ENCODE measurements at regions not wholly inside any gene's neighbourhood (a gene's known extent, or its start where the extent isn't known, plus 50 kb on each side); places are given as distances from the start of the nearest gene placed in this dataset.

DNA sequence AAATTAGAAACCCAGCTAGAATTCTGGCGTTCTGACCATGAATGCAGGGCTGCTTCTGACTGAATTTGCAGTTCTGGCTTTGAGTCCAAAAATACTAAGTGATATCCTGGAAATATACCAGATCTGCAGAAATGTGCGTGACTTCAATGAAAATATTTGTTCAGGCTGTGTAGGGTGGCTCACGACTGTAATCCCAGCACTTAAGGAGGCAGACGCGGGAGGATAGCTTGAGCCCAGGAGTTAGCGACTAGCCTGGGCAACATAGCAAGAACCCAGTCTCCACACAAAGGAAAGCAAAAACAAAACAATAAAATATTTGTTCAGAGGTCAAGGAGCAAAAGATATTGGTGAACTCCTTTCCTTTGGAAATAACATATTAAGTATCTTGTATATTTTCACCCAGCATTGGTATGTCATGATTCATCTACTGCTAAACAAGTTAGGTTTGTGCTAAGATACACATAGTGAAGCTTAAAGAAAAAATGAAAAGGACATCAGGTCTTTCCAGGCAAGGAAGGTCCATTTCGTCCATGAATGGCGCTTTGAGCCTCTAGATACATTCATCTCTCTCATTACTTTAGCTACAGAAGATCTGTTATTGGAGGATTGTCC, 239.2 kb downstream of the CMPK2 start:
- no peak for DNase-seq (ENCODE audit: low spot score)

DNA sequence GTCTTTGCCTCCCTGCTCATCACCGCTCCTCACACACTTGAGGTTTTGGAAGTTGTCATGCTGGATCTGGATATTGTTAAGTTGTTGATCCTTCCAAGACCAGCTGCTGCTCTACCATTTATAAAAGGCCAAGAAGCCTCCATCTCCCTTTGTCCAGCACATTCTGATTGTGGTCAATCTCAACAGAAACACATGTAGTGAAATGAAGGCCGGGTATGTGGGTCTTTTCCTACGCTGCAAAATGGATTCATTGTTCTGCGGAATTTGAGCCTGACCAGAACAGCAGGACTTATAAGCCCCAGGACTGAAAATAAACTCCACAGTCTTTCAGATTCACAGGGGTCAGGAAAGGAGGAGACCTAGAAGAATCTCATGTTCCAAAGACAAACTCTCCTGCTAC, 238.4 kb downstream of the CMPK2 start:
- no peak for DNase-seq (ENCODE audit: low spot score)

DNA sequence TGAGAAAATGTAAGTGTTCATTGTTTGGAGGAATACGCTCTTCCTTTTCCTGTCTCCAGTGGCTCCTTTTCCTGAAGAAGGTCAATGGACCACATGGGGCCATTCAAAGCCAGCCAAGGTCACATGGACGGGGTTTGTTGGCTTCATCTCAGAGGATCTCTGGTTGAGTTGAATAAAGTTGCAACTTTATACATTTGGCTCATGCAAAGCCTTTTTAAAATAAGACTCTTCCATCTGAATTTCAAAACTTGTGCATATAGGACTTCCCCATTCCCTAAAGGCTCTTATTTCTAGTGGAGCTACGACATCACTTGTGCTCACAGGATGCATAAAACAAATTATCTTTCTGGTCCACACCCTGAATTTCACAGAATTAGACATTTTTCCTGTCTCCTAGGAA, 235.5 kb downstream of the CMPK2 start:
- DNase-seq (ENCODE audit: low spot score), result no peak

DNA sequence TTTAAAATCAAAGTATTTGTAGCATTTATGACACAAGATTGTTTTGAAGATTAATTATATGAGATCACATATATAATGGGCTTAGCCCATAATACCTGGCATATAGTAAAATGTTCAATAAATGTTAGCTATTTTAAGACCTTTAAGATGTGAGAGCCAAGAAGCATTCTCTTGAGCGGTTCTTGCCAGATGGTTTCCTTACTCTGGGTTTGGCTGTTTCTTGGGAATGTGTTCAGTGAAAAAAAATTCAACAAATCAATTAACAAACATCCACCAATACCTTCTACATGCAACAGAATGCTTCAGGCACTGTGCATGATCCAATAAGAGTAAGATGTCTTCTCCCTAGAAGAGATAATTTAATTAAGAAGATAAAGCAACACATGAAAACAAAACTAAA, 230.4 kb downstream of the CMPK2 start:
- DNase-seq (ENCODE audit: low spot score), result no peak

DNA sequence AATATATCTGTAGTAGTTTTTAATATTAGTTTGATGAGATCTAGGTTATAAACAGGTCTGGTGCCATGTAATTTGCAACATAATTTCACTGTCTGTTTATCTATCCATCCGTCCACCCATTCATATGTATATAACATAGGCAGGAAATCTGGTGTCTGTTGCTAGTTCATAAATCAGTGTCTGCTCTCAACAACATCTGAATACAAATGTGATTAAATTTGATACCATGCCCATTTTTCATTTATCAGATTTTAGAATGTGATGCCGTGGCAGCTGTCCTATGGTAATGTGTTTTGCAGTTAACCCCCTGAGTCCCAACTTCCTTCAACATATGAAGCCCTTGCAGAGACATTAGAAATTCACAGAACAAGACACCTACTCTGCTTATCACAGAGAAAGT, 228.4 kb downstream of the CMPK2 start:
- DNase-seq (ENCODE audit: low spot score), result no peak

DNA sequence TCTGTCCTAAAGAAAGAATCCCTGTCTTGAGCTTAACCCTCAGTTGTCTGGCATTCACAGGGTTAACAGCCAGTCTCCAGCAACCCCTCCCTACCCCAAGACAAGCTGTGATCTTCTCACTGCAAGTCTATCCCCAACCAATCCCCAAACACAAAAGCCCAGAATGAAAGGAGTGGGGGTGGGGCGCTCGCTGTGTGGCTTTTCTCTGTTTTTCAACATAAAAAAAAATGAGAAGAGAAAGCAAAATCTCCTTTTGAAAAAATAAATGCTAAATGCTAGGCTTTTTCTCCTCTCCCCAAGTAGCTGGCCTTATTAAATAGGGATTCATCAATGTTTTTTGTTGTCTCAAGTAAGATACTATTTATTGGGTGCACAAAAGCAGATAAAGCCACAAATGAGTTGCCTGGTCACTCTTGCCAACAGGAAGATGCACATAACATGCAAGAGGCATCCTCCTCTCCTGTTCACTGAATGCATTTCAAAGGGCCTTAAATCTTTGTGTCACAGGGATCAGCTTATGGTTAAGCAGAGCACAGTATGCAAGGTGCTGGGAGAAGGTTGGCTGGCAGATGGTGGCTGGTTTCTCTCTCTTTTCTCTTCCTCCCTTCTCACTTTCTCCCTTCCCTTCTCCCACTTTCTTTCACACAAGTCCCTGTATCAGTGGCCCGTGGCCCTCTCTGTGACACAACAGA, 225.6 kb downstream of the CMPK2 start:
- no peak for DNase-seq (ENCODE audit: low spot score)

DNA sequence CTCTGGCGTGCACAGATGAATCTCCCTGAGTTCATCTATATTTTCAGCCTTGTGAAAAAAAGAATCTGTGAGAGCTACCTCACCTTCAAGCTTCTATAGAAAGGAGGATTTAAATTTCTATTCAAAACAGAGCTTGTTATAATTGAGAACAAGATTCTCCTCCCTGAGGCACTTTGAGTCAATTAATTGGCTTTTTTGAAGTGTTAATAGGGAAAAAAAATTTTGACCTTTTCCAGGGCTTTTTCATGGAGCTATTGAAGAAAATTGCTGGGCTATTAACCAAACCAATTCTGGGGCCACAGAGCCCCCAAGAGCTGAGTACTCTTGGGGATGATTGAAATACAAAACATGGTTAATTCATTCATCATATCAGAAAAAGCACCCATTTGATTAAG, 225.1 kb downstream of the CMPK2 start:
- no peak for DNase-seq (ENCODE audit: low spot score)

DNA sequence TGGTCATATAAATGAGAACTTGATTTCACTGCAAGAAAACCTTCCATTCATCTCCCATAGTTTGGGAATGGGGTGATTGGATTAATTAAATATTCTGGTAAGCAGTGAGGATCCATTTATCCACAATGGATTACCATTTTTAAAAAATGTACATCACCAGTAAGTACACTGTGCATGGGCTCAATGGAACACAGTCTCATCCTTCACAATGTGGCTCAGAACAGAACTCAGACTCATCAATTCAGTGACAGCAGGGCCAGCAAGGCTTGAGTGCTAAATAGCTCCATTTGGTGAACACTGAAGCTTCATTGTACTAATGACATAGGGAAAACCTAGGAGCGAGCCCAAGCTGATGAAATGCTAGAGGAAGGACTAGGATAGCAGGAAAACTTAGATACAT, 223.8 kb downstream of the CMPK2 start:
- no peak for DNase-seq (ENCODE audit: low spot score)

DNA sequence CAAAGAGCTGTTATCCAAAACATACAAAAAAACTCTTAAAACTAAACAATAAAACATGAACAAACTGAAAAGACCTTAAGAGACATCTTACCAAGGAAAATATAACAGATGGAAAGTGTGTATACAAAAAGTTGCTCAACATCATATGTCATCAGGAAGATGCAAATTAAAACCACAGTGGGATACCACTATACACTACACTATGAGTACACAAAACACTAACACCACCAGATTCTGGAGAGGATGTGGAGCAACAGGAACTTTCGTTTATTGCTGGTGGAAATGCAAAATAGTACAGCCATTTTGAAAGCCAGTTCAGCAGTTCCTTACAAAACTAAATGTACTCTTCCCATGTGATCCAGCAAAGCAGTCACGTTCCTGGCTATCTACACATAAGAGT, 221.4 kb downstream of the CMPK2 start:
- no peak for DNase-seq (ENCODE audit: low spot score)

DNA sequence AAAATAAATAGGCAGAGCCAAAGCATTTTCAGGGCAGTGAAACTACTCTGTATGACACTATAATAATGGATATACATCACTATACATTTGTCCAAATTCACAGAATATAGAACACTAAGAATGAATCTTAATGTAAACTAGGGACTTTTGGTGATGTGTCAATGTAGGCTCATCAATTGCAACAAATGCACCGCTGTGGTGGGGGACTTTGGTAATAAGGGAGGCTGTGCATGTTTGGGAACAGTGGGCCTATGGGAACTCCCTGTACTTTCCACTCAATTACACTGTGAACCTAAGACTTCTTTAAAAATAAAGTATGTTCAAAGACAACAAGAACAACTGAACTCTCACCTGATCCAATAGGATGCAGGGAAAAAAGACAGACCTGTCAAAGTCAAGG, 220.7 kb downstream of the CMPK2 start:
- no peak for DNase-seq (ENCODE audit: low spot score)

DNA sequence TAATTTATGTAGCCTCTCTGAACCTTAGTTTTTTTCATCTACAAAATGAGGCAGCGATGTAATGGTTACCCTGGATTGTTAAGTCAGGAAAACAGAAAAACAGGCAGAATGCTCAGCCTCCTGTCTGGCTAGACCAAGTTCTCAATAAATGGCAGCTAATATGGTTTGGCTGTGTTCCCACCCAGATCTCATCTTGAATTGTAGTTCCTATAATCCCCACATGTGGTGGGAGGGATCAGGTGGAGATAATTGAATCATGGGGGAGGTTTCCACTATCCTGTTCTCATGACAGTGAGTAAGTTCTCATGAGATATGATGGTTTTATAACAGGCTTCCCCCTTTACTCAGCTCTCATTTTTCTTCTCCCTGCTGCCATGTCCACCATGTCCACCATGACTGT, 220.0 kb downstream of the CMPK2 start:
- DNase-seq (ENCODE audit: low spot score), result no peak

DNA sequence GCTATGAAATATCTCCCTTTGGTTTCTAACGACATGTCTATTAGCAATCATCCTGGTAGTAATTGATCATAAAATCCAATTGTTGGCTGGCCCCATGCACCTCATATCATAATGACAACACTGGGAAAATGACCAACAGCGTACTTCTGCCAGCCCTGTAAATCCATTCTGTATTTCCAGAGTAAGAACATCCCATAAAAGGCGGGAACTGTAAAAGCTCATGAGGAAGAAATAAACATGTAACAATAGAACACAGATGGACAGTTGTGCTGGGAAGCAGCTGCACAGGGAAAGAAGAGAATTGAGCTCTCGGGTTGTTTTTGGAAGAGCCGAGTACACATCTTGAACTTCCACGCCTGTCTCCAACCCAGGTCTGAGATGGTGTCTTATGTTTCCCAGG, 218.7 kb downstream of the CMPK2 start:
- DNase-seq (ENCODE audit: low spot score), result no peak

DNA sequence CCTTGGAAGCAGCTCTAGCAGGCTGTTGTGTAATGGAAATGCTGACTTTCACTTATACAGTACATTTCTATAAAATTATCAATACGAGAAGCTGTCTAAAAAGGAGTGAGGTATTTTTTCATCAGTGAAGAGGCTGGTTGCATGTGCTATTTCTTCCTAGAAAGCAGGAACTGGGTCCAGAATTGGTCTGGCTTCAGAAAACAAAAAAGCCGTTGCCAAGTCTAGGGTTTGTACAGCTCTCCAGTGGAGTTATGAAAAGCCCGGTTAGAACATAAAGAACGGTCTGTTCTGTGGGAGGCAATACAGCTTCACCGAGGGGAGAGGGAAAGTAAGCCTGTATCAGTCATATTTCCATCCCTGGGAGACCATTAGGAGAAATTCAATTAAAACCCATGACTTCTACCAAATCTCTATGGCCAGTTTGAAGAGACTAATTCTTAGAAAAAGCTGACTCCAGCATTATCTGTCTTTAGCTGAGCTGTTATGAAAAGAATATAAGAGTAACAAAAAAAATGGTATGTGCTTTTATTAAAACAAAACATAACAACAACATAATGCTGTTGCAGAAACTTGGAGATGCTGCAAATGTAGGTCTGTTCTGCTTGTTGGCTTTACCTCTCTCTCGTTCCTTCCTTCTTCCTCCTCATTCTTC, 217.0 kb downstream of the CMPK2 start:
- no peak for DNase-seq (ENCODE audit: low spot score)

DNA sequence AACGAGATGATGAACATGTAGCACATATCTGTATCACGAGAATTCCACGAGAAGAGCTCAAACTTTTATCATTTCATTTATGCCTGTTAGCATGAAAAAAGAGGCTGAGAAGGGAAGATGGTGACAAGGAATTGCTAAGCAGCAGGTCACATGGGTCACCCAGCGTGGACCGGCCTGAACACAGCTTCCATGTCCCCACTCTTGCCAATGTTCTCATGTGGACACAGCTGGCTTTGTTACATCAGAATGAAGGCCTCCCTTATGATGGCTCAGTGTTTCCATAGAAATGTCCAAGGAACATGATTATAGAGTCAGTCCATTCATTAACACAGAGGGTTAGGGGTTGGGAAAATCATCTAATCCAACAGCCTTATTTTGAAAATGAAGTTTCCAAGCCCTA, 215.4 kb downstream of the CMPK2 start:
- DNase-seq (ENCODE audit: low spot score), result no peak

DNA sequence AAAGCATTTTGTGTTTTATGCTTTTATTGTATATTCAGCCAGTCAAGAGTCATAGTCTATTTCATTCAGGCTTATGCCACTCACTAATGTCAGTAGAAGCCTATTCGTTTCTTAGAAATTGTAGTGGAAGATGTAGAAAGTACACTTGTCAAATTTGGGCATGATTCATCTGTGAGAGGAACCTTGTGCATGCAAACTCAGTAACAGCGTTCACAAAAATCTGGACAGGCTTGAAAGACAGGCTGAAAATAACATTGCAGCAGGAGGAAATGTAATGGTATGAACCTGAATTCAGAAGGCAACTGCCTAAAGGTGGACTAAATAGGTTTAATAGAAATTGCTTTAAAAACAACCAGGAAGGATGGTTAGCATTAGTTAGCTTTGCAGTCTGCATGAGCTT, 213.5 kb downstream of the CMPK2 start:
- no peak for DNase-seq (ENCODE audit: low spot score)

DNA sequence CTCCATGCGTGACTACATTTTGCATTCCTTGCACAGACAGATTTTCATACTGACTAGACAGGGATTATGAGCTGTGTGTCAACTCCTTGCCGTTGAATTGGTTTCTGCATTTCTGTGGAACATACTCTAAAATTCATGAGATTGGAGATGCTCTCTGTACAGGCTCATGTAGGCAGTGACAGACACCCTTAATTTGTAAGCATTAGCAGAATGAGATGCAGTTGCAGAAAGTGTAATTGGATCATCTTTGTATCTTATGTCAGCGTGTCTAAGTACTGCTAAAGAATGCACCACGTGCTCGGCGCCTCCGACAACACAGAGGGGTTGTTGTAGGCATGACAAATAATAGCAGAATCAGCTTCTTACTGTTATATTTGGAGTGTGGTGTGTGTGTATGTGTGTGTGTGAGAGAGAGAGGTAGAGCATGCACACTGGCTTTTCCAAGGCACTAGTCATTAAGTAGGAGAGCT, 212.4 kb downstream of the CMPK2 start:
- DNase-seq (ENCODE audit: low spot score), result no peak

DNA sequence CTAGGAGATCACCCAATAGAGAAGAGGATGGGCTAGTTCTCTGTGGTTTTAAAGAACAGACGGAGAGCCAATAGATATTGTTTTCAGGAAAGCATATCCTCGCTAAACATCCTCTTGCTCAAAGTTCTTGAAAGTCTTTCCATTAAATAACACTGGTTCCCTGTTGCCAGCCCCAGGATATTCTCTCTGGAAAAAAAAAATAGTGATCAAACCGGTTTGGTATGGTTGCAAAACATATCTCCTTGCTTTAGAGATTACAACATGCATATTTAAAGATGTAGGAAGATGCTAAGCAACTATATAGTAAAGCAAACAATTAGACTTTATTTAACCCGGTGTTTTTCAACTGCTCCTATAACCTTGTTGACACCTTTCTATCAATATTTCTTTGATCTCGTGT, 211.4 kb downstream of the CMPK2 start:
- no peak for DNase-seq (ENCODE audit: low spot score)

DNA sequence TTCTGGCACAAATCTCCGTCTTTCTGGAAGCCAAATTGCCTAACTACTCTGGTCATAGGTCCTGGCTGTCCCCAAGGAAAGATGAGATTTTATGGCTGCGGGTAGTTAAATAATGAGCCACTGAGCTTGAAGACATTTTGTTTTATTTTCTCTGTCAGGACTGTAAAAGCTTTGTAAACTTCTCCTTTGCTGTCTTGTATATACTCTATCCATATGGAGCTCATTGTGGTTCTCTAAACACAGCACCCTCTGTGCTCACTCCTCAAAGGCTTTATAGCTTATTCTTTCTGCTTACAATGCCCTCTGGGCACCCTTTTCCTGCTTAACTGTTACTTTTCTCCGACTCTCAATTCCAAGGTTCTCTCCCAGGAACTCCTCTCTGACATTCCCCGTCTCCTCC, 209.1 kb downstream of the CMPK2 start:
- no peak for DNase-seq (ENCODE audit: low spot score)

DNA sequence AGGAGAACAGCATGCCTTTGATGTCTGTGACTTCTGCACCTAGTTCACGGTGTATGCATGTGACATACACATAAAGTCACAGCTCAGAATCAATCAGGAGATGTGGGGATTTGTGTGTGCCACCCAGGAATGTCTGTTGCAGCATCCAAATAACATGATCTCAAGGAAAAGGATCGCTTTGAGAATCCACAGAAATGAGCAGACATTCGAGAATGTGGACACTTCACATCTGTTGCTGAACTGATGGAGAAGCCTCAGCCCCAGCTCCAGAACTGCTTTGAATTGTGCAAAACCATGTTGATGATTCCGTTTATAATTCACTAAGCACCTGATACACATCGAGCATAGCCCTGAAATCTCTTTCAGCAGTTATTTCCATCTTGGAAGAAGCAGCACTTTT, 208.6 kb downstream of the CMPK2 start:
- no peak for DNase-seq (ENCODE audit: low spot score)

DNA sequence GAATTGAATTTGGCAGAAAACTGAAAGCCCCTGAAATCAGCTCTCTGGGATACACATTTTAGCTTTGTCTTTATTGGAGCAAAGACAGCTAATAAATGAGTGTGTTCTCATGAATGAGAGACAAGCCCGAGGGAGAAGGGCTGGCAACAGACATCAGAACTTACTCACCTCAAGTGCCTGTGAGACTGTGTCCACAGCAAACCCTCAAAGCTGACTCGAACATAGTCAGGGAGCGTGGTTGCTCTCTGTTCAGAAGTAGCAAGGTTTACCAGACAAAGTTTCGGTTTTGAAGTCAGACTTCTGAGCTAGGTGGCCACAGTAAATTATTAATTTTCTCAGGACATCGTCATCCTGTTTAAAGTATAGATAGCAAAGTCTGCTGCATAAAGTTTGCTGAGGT, 207.9 kb downstream of the CMPK2 start:
- DNase-seq (ENCODE audit: low spot score), result no peak

DNA sequence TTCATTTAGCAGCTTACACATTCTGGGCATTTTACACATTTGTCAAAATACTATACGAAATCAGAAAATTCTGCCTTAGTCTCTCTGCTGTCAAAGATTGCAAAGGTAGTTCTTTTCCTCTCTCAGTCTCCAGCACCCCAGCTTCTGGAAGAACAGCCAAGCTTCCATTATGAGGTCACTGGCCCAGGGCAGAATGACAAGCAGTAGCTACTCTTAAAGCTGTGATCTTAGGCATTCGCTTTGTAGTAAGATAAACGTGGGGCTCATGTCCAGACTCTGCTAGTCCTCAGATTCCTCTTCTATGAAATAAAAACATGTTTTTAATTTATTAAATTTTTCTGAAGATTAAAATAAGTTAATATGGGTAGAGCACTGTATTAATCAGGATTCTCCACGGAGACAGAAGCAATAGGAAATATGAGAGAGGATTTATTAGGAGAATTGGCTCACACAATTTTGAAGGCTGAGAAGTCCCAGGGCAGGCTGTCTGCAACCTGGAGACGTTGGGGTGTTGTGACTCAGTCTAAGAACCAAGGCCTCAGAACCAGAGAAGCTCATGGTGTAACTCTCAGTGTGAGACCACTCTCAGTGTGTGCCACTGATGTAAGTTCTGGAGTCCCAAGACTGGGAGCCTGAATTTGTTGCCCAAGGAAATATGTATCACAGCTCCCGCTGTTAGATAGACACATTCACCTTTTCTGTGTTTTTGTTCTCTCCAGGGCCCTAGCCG, 201.2 kb downstream of the CMPK2 start:
- no peak for DNase-seq (ENCODE audit: low spot score)

DNA sequence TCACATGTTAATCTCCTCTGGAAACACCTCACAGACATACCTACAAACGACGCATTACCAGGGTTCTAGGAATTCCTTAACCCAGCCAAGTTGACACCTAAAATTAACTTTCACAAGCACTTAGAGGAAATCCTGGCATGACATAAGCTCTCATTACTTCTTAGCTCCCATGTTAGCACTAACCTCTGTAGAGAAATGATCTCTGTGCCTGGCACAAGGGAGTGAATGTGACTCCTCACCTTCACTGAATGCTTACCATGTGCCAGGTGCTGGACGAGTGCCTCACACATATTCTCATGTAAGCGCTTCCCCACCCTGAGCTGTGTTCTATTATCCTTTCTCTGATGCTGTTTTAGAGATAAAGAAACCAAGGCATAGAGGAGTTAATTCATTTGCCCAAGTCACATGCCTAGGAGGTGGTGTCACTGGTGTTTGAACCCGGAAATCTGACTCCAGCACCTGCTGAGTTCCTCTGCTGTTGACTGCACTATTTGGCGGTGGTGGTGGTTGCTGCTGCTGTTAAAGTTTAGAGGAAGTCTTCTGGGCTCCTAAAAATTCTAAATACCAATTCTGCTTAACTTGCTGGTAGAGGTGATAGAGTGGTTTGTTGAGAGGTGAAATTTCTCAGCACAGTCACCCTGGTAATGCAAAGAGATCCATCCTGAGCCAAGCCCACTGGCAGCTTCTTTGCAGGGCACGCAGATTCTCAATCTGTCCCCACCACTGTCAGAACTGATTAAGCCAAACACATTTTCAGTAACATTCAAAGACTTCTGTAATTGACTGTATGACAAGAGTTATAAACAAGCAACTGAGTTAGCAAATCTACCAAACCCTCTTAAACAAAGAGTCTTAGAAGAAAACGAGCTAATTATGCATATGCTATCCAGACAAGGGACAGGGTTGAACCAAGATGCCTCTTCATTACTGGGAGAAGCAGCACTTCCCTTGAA, 200.3 kb downstream of the CMPK2 start:
- no peak for DNase-seq (ENCODE audit: low spot score)

All from LoVo (cell line).